ENCODE measurements at regions not wholly inside any gene's neighbourhood (a gene's known extent, or its start where the extent isn't known, plus 50 kb on each side); places are given as distances from the start of the nearest gene placed in this dataset.

- TF ChIP-seq EZH2phosphoT487 (IDR thresholded peaks at IDR 0.05; ENCODE audit: insufficient read depth, low read depth) (no peak), EZH2 (IDR thresholded peaks at IDR 0.05; ENCODE audit: insufficient read depth, poor library complexity, severe bottlenecking) (no peak)
Observed at GRCh38 chrX:39618178-39618577, 479.6 kb downstream of the BCOR start.
